MV-4-11 (cell line): ENCODE measurements at regions not wholly inside any gene's neighbourhood (a gene's known extent, or its start where the extent isn't known, plus 50 kb on each side); places are given as distances from the start of the nearest gene placed in this dataset.

ENCODE experiments used
- DNase-seq: peaks from one replicate; lab custom pipeline; 2025; lab: John Stamatoyannopoulos, UW

- no peak for DNase-seq
These were observed 52.6 kb upstream of the KATNAL1 start for GRCh38 chr13:30359991-30360390.

GRCh38 chr13:30360586-30360985, 53.2 kb upstream of the KATNAL1 start:
- DNase-seq, result no peak

GRCh38 chr13:30362005-30362788, 54.8 kb upstream of the KATNAL1 start:
- no peak for DNase-seq

GRCh38 chr13:30362869-30363268, 55.5 kb upstream of the KATNAL1 start:
- no peak for DNase-seq

GRCh38 chr13:30363725-30364124, 56.4 kb upstream of the KATNAL1 start:
- DNase-seq, result no peak

GRCh38 chr13:30364133-30364532, 56.8 kb upstream of the KATNAL1 start:
- peak; percentile 7 for DNase-seq

- no peak for DNase-seq
These were observed 57.4 kb upstream of the UBE2L5 start for GRCh38 chr13:30364876-30365275.

GRCh38 chr13:30366088-30366487, 56.2 kb upstream of the UBE2L5 start:
- peak; percentile 56 for DNase-seq

- no peak for DNase-seq
These were observed 55.0 kb upstream of the UBE2L5 start for GRCh38 chr13:30367296-30367695.

GRCh38 chr13:30370146-30370545, 52.1 kb upstream of the UBE2L5 start:
- no peak for DNase-seq

- DNase-seq, result no peak
These were observed 51.3 kb upstream of the UBE2L5 start for GRCh38 chr13:30370916-30371521.

GRCh38 chr13:30371649-30372265, 50.5 kb upstream of the UBE2L5 start:
- DNase-seq, result peak; percentile 98
